ENCODE measurements at regions not wholly inside any gene's neighbourhood (a gene's known extent, or its start where the extent isn't known, plus 50 kb on each side); places are given as distances from the start of the nearest gene placed in this dataset.

DNA sequence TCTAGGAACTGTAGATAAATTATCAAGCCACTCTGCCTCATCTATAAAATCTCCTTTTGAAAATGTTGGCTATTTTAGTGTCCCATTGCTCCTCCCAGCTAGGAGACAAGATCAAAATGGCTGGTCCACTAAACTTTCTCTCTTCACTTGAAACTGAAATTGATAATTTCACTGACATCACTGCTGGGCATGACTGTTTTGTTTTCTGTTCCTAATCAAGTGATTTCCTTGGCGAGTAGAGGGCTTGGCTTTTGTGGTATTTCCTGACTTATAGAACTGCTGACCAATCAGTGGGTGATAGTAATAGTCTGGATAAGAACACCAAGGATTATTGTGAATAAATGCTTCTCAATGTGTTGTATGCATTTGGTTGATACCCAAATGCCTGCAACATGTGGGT lies 2152.9 kb downstream of the ARAP2 start:
- TF ChIP-seq, protein P1, sequence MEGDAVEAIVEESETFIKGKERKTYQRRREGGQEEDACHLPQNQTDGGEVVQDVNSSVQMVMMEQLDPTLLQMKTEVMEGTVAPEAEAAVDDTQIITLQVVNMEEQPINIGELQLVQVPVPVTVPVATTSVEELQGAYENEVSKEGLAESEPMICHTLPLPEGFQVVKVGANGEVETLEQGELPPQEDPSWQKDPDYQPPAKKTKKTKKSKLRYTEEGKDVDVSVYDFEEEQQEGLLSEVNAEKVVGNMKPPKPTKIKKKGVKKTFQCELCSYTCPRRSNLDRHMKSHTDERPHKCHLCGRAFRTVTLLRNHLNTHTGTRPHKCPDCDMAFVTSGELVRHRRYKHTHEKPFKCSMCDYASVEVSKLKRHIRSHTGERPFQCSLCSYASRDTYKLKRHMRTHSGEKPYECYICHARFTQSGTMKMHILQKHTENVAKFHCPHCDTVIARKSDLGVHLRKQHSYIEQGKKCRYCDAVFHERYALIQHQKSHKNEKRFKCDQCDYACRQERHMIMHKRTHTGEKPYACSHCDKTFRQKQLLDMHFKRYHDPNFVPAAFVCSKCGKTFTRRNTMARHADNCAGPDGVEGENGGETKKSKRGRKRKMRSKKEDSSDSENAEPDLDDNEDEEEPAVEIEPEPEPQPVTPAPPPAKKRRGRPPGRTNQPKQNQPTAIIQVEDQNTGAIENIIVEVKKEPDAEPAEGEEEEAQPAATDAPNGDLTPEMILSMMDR (IDR thresholded peaks at IDR 0.05), result no peak
- no peak for TF ChIP-seq EP300 (IDR thresholded peaks at IDR 0.05)
- TF ChIP-seq POLR2AphosphoS5 (IDR thresholded peaks at IDR 0.05), result no peak
